ENCODE measurements at regions not wholly inside any gene's neighbourhood (a gene's known extent, or its start where the extent isn't known, plus 50 kb on each side); places are given as distances from the start of the nearest gene placed in this dataset.

GRCh38 chr15:96424674-96425073 lies 94.2 kb downstream of the NR2F2 start:
- no peak for TF ChIP-seq CTCF (IDR thresholded peaks at IDR 0.05; ENCODE audit: low read depth, low read length, poor library complexity, severe bottlenecking)
- TF ChIP-seq EZH2phosphoT487 (IDR thresholded peaks at IDR 0.05; ENCODE audit: borderline replicate concordance, low read length): no peak
